GM21576 (cell line): ENCODE measurements at regions not wholly inside any gene's neighbourhood (a gene's known extent, or its start where the extent isn't known, plus 50 kb on each side); places are given as distances from the start of the nearest gene placed in this dataset.

Source experiments
- ATAC-seq: cut with Tn5 transposase; IDR thresholded peaks from one replicate; pipeline ENCODE4 v1.9.1; 2021; ENCODE audit warnings: mild to moderate bottlenecking, moderate library complexity; ENCODE audit not compliant: unreplicated experiment

DNA sequence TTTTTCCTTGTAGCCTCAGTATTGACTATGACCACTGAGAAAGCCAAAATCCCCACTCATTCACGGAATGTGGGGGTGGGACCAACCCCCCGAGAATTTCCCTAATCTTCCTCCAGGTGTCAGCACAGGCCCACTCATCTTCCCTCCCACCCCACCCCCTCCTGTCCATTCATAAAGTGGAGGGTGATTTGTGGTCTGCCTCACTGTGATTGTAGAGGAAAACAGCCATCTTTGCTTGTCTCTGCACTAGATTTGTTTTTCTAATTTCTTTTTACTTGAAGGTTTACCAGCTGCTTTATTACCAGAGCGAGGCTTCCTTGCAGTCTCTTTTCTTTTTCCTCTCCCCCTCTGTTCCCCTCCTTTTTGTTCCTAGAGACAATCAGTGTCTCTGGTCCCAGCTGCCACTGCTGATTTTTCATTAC is 171.8 kb downstream of the ICOS start:
- no peak for ATAC-seq

DNA sequence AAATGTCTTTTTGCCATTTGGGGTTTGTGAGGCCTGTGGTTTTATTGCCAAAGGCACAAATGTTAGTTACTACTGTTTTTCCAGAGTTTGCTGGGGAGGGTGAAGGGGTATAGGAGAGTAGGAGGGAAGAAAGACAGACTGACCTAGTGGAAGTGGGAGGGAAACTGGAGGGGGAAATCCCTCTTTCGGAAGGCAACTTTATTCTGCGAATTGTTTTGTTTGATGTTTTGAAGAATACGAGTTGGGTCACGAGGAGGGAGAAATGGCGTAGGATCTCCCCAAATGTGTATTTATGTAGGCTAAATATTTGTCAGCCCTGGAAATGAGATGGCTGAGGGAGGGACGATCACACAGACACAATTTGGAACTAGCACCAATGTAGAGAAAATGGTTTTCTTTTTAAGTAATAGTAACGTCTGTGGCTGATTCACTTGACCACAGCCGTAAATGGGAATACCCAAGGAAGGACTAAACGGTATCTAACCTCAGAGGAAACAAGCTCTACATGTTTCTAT is 172.3 kb downstream of the ICOS start:
- ATAC-seq = no peak

DNA sequence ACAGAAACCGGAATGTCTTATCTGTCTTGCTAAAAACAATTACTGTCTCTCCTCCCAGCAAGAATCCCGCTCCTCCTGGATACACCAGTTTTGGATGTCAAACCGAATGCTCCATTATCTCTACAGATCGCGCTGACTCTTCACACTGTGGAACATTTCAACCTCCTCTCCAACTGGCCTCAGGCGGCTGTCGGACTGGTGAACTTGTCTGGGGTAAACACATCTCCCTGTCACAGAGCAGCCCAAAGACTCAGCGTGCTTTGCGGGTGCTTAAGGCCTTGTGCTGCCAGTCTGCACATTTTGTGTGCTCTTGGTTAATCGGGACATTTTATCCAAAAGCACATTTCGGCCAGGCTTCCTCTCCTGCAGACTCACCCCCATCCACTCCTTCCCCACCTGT is 173.1 kb downstream of the ICOS start:
- ATAC-seq = peak; percentile 10

DNA sequence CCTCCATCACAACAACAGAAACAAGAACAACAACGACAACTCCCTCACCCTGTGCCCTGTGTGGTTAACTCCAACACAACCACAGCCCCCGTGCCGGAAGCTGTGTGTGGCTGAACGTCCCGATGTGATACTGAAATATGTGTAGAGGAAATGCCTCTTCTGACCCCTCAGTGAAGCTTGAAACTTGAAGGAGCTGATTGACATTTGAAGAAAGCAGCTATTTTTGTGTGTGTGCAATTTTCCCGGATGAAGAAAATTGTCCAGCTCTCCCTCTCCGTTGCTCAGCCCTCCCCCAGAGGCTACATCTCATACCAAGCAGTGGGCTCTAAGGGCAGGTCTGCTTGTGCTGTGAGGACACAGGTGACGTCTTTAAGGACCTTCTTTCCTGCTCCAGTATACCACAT is 173.8 kb downstream of the ICOS start:
- peak; percentile 91 for ATAC-seq

DNA sequence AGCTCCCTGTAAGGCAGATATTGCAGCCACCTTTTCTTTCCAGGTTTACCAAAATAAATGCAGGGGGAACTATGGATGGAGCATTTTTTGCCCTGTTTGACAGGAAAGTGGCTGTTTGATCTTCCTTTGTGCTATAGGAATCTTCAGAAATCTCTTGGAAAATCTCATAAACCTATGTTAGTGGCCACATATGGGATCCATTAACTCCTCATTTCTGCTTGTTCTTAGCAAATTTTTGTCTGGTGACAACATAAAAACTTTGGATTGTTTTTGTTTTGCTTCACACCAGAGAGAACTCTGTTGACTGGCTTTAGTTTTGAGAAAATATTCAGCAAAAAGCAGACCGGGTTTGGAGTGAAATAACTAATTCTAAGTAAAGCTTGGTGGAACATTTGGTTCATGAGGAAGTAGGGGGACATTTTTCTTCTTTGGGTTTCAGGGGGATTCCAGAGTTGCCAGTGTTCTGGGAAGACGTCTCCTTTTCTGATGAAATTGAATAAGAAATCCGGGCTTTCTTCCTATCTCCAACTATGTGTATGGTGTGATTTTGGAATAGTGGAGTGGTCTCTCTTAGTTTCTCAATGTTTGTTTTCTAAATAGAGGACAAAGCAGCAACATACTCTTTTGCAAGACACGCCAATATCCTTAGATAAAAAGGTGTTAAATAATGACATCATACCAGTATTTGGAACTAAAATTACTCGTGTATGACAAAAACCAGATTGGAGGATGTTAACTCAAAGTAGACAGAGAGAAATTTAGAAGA is 174.4 kb downstream of the ICOS start:
- ATAC-seq = no peak

DNA sequence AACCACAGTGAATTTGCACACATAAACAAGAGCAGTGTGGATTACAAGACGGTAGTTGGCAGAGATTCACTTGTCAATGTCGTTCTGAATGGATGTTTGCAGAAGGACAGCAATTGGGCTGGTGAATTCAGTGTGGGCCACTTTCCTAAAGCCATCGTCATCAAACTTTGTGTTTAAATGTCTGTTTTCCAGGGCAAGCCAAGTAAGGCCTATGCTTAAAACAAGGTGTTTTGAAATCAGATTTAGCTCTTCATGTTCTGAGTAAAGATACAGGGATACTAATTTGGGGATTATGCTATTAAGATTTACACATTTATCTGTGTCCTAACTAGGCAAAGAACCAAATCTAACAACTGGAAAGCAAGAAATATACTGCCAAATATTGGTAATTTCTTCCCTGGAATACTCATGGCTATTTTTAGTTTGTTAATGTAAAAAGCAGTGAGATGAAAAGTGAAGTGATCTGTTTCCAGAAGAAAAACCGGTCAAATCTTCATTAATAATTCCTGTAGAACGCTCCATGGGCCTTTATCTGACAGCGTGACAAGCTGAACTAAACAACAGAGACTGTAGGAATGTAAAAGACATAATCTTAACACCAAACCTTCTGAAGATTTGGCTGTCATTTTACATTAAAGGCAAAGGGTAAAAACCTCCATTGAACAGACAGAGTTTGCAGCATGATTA is 175.7 kb downstream of the ICOS start:
- no peak for ATAC-seq

DNA sequence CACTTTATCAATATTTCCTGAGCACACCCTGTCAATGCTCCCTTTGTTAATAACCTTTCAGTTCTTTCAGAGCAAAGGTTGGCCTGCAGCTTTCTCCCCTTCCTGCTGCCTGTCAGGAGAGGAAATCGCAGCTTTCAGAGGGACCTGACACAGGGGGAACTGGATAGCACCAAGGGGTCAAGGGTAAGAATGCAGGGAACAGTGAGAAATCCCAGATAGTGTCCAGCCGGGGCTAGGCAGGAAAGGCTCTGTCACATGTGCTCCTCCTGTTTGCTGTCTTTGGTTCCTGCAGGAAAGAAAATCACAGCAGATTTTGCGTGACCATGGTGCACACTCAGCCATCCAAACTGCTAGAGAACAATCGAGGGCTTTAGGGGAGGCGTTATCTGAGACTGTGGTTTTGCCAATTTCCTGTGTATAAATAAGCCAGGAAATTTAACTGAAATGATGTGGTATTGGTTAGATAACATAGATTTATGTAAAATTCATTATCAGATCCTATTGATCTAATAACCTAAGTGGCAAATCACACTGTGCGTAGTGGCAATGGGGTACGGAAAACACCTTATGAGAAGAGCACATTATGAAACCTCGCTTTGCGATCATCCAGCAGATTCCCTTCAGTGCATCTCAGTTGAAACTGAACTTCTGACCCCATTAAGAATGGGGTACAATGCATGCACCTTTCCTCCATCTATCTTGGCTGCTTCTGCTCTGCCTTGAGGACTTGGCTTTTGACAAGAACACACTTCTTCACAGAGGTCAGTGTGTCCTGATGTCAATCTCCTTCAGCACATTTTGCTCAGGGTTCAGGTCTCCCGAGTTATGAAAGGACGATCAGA is 178.0 kb downstream of the ICOS start:
- no peak for ATAC-seq

DNA sequence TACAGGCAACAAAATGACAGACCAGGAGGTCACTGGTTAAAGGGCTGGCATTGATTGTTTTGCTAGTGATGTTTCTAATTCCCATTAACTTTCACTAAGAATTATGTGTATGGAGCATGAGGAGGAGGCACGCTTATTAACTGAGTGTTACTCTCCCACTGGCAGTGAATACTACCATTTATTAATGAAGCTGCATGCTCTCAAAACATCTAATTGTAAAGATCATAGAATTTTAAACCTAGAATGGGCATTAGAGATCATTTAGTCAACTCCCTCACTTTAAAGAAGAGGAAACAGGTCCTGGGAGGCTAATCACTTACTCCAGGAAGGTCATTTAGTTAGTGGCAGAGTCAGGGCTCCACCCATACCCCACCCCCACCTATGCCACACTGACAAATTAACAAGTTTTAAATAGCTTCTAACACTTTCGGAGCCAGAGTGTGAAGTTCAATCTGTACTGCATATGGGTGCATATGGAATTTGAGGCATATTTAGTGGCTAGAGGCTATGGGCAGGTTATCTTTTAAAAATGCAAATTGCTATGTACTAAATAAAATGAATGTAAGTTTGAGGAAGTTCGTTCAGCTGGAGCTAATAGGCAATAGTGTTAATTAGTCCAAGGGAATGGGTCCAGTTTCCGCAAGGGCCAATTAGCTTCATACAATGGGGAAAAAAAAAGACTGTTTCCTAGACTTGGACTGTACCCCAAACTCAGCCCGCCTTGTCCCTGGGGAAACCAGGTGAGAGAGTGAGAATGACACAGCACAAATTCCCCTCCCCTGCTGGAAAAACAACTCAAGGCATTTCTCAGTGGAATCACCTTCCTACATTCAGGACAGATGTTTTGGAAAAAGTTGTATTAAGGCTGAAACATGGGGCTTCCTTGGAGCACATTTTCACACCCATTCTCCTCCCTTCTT is 178.8 kb downstream of the ICOS start:
- no peak for ATAC-seq

DNA sequence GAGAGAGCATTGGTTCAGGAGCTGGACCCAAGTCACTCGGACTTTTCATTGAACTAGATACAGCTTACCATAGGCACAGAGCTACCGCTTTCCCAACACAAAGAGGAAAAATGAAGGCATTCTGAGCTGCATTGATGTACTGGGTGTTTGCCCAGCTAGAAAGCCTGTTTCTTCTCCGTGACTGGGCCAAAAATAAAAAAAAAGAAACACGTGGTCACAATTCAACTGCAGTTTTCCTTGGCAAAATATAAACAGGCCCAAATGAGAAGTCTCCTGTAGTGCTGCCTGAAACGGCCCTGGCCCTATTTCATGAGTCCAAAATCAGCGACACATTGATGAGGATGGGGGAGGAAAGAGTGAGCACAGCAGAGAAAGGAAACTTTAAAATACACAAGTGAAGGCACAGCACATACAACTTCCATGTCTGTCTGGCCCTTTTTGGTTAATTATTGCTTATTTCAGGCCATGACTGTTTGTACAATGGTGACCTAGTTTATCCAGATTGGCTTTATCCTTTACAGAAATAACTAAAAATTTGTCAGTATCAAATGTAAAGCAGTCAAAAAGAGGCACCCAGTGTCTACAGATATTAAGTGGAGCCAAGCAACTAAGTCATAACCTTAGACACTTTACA is 179.7 kb downstream of the ICOS start:
- ATAC-seq = no peak

DNA sequence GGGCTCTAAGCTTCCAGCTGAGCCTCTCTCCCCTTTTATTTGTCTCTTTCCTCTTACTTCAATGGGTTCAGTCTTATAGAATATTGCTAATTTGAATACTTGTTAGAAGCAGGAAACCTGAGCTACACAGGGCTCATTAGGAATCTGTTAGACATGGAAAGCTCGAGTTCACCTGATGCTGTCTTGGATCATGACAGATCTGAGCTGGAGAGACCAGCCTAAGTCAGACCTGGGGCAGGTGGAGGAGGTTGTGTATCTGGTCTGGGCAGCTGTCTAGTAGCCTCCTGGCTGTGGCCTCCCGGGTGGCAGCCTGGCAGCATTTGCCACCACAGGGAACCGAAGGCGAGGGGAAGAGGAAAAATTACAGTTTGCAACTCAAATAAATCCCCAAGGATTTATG is 185.9 kb downstream of the ICOS start:
- ATAC-seq = no peak

DNA sequence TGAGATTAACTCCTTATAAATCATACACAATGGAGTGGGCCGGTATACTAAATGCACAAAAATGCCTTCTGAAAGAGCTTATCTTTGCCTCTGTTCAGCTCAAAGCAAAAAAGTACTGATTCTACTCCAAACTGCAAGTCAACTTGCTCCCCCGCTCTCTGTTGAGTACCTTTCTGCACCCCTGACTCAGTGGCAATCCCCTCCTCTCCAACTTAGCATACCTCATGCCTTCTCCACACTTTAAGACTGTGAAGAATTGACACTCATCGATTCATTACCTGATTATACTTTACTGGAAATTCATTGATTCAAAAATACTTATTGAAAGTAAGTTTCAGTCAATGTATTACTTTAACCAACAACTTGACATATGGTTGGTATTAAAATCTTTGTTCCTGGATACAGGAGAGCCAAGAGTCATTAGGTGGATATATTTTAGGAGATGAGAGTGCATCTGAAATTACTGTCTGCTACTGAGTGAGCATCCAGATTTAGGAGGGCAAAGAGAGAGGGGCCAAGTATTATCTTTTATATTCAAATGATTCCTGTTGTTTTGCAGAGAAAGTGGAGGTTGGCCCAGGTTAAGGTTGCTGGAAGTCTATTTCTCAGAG is 187.7 kb downstream of the ICOS start:
- no peak for ATAC-seq

DNA sequence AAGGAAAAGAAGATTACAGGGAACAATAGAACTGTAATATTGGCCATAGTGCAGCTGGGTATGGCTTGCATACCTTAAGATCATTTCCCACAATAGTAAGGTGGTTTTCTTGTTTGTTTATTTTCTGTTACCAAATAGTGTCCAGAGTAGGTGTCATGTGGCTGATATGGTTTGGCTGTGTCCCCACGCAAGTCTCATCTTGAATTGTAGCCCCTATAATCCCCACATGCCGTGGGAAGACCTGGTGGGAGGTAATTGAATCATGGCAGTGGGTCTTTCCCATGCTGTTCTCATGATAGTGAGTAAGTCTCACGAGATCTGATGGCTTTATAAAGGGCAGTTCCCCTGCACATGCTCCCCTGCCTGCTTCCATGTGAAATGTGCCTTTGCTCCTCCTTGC is 190.1 kb downstream of the ICOS start:
- ATAC-seq = no peak

DNA sequence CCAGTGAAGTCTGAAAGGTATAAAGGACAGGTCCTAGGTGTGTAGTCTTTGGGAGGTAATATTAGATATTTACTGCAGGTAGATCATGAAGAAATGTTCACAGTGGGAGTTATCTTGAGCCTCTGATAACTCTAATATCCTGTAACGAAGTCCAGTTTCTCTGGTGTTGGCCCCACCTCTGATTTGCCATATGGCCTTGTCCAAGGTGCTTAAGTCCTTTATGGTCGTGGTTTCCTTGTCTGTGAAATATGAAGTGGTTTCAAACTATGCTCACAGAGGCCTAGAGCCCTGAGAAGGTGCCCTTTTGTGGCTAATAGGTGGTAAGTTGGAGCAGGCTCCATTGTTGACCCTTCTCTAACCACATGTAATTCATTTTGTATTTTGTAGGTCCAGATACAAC is 190.7 kb downstream of the ICOS start:
- ATAC-seq = no peak

DNA sequence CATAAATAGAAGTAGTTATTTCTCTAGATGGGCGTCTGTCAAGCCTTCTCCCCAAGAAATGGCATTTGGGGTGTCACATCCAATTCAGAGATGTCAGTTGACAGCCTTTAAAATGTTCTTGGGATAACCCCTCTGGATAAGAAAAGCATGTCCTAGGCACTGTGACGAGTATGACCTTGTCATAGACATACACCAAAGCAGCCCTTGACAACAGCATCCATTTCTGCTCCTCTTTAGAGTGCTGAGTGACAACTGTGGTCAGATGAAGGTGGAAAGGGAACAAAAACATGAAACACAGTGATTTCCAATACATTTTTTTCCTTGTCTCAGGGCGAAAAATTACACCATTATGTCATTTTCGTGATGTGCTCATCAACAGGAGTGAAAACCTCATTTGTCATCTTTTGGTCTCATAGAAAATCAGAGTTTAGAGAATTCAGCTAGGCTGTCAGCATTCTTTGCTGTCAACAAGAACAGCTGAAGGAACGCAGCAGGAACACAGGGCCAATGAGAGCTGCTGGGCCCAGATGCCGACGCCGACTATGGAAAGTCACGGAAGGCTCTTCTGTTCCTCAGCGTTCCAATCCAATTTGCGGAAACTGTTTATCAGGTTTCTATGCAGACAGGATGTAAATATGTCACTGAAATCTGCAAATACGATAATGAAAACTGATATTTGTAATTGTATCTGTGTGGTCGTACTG is 193.2 kb downstream of the ICOS start:
- no peak for ATAC-seq

DNA sequence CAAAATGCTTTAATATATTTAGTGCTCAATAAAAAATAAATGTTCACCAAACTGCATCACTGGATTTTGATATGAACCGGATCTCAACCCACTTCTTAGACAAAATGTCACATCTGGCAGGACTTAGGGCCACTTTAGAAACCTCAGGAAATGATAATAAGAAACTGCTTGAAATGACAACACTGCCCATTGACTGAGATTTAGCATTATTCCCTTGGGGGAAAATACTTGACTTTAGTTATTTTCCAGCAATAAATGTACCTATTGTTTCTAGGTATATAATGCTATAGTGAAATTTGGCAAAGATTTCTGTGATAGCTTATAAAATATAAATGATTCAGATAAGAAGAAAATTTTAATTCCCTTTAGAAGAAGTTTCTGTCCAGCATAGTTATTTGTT is 195.1 kb downstream of the ICOS start:
- ATAC-seq = no peak

DNA sequence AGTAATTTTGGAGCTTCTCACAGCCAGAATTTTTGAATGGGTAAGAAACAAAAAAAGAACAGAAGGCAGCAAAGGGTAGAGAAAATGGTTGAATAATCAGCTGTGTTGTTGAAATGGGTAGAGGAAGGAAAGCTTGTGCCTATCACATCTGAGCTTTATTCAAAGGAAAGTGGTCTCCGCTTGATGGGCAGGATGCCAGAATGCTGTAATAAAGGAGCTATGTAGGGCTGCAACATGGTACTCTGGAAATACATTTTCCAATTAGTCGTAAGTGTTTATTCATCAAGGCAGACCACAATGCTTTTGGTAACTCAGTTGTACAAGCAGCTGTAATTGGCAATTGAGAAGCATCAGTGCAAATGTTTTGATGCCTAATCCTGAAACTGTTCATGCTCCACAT is 196.9 kb downstream of the ICOS start:
- no peak for ATAC-seq

DNA sequence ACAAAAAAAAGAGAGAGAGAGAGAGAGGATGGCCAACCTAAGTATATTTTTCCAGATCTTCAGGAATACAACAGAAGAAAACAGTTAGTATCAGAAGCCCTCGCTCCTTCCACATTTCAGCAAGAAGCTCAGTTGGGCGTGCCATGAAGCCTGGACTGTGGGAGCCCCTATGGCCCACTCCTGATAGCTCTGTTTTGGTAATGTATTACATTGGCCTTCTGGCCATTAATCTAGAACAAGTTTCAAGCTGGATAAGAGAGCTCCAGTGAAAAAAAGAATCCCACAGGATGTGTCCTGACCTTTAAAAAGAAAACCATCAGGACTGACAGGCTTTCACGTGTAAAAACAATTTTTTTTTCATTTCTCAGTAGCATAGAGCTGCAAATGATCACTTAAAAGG is 197.9 kb downstream of the ICOS start:
- no peak for ATAC-seq

DNA sequence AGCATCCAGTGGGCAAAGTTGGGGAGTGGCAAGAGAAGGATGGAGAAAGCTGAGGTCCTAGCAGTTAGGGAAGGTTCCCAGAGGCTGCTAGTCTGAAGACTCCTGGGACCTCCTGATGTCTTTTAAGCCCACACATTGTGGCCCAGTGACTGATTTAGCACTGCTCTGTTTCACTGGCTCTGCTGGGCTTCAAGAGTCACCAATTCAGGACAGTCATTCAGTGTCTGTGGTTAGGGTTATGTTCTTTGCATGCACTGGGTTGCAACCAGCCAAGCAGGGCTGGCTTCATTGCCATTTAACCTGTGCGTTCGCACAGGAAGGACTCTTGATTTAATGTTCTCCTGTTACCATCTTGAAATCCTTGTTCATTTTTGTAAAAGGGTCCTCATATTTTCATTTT is 199.2 kb downstream of the ICOS start:
- no peak for ATAC-seq

DNA sequence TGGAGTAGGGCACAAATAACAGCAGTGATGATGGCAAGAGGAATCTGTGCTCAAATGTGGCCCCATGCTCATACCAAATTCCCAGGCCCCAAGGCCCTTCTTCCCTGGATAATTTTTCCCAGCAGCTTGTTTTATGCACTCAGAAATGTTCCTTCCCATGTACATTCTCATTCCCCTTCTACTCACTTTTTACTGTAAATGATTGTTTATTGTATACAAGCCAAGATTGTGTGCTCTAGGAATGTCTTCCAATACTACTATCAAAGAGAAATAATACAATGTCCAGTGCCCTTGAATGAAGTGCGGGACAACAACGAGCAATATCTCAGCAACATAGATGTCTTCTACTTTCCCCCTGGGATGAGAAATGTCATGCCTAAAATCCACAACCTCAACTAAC is 201.6 kb downstream of the ICOS start:
- no peak for ATAC-seq
